GM12878 (cell line): ENCODE measurements at regions not wholly inside any gene's neighbourhood (a gene's known extent, or its start where the extent isn't known, plus 50 kb on each side); places are given as distances from the start of the nearest gene placed in this dataset.

ENCODE experiments used
- ATAC-seq: fragments of 200-7000 bp; cut with Tn5 transposase; 3 replicates; pipeline ENCODE4 v1.9.1; 2020; ENCODE audit warnings: mild to moderate bottlenecking, moderate library complexity
- BruUV-seq: library from RNA; stranded (reverse); fragments of 400-500 nt; replicated peaks from 2 replicates; lab custom pipeline; 2021; lab: Mats Ljungman, UMichigan
- CTCF ChIA-PET: fragments of 300-600 bp; sonication (Branson Sonifier 250); formaldehyde crosslinking; extraction: SDS; loops from one replicate; lab custom pipeline; 2021; ENCODE audit warnings: inconsistent platforms; lab: Yijun Ruan, JAX
- POLR2A ChIA-PET: fragments of 350-600 bp; formaldehyde crosslinking; extraction: SDS; loops from one replicate; lab custom pipeline; 2021; ENCODE audit warnings: inconsistent platforms; lab: Charles Lee
- RAD21 ChIA-PET: fragments of 300-600 bp; sonication (Branson Sonifier 250); formaldehyde crosslinking; loops from one replicate; lab custom pipeline; 2023; ENCODE audit warnings: antibody characterized with exemption; ENCODE audit not compliant: unreplicated experiment; lab: Charles Lee
- SMC1A ChIA-PET: fragments of 300-600 bp; sonication (Branson Sonifier 250); formaldehyde crosslinking; loops from one replicate; lab custom pipeline; 2023; ENCODE audit not compliant: unreplicated experiment, uncharacterized antibody; lab: Charles Lee
- DNase-seq: peaks from one replicate; pipeline ENCODE4 v3.0.0-alpha.2; 2011; ENCODE audit warnings: low read depth, low spot score
- FAIRE-seq: peaks from 3 replicates; lab custom pipeline; 2011; peaks lifted over from hg19 to GRCh38; lab: Jason Lieb, UNC
- H2AFZ ChIP-seq: 2 replicates; pipeline ENCODE4 v1.6.0; 2011; ENCODE audit warnings: low read depth, low read length, control low read depth; ENCODE audit not compliant: control insufficient read depth
- H3K27ac ChIP-seq: 2 replicates; pipeline ENCODE4 v1.5.1; 2011; ENCODE audit warnings: control low read depth; ENCODE audit not compliant: control insufficient read depth, insufficient read depth
- H3K27me3 ChIP-seq, 2 experiments: replicated peaks in 1 of 2; 2 replicates each; pipeline versions ENCODE4 v1.6.0 to v1.6.1; 2011; ENCODE audit warnings: low read length in 1 of 2; ENCODE audit not compliant: control insufficient read depth in 2 of 2, insufficient read depth in 2 of 2
- H3K36me3 ChIP-seq, 2 experiments: 2 replicates each; pipeline ENCODE4 v1.5.1; 2011; ENCODE audit warnings: low read length in 1 of 2; ENCODE audit not compliant: control insufficient read depth in 2 of 2, insufficient read depth in 2 of 2
- H3K4me1 ChIP-seq: 2 replicates; pipeline ENCODE4 v1.6.1; 2011; ENCODE audit warnings: mild to moderate bottlenecking, low read length, moderate library complexity, mixed read lengths; ENCODE audit not compliant: control insufficient read depth, insufficient read depth
- H3K4me2 ChIP-seq: 2 replicates; pipeline ENCODE4 v1.6.0; 2011; ENCODE audit warnings: control low read depth; ENCODE audit not compliant: control insufficient read depth, insufficient read depth
- H3K4me3 ChIP-seq: fragments of 200-600 bp; sonication (generic); 2 replicates; pipeline ENCODE4 v1.5.1; 2016
- H3K79me2 ChIP-seq: 2 replicates; pipeline ENCODE4 v1.6.0; 2011; ENCODE audit warnings: low read length; ENCODE audit not compliant: control insufficient read depth, insufficient read depth
- H3K9ac ChIP-seq: 2 replicates; pipeline ENCODE4 v1.8.0; 2011; ENCODE audit warnings: low read length, control low read depth, mixed read lengths; ENCODE audit not compliant: control insufficient read depth, insufficient read depth
- H3K9me3 ChIP-seq: replicated peaks from 3 replicates; pipeline ENCODE4 v1.5.1; 2011; ENCODE audit warnings: mild to moderate bottlenecking, low read length; ENCODE audit not compliant: control insufficient read depth, insufficient read depth
- H4K20me1 ChIP-seq: 2 replicates; pipeline ENCODE4 v1.6.0; 2011; ENCODE audit not compliant: control insufficient read depth, insufficient read depth
- EED ChIP-seq: sonication (generic); IDR thresholded peaks from 2 replicates; pipeline ENCODE4 v1.6.1; 2016; ENCODE audit warnings: antibody characterized with exemption, low read depth
- ELK1 ChIP-seq: IDR thresholded peaks from 2 replicates; pipeline ENCODE4 v1.6.1; 2012; ENCODE audit warnings: low read depth, low read length, improper control_type of control experiment
- GABPA ChIP-seq: IDR thresholded peaks from 2 replicates; pipeline ENCODE4 v1.6.1; 2014; ENCODE audit warnings: antibody characterized with exemption, low read depth, mild to moderate bottlenecking, inconsistent platforms
- HDGF ChIP-seq: fragments of 450-650 bp; IDR thresholded peaks from 2 replicates; pipeline ENCODE4 v1.6.1; 2016; ENCODE audit warnings: antibody characterized with exemption
- KAT2A ChIP-seq: conservative IDR thresholded peaks from 2 replicates; pipeline ENCODE4 v1.6.1; 2011; ENCODE audit warnings: low read depth, low read length; ENCODE audit not compliant: control insufficient read depth
- NFIC ChIP-seq: IDR thresholded peaks from 2 replicates; pipeline ENCODE4 v1.6.1; 2012; ENCODE audit warnings: low read depth, mild to moderate bottlenecking, inconsistent platforms, low read length, moderate library complexity
- PAX5 ChIP-seq: IDR thresholded peaks from 2 replicates; pipeline ENCODE4 v1.6.1; 2011; ENCODE audit warnings: low read depth, low read length, borderline replicate concordance
- PRDM15 ChIP-seq: fragments of 450-650 bp; formaldehyde crosslinking; IDR thresholded peaks from 2 replicates; pipeline ENCODE4 v1.4.0; 2020; ENCODE audit warnings: mild to moderate bottlenecking, moderate library complexity
- RBBP5 ChIP-seq: fragments of 200-600 bp; sonication (generic); conservative IDR thresholded peaks from 2 replicates; pipeline ENCODE4 v1.6.1; 2016
- RCOR1 ChIP-seq: conservative IDR thresholded peaks from 2 replicates; pipeline ENCODE4 v1.6.1; 2012; ENCODE audit warnings: low read depth, low read length, improper control_type of control experiment
- SIX5 ChIP-seq: IDR thresholded peaks from 2 replicates; pipeline ENCODE4 v1.6.1; 2011; ENCODE audit warnings: mild to moderate bottlenecking, low read depth, low read length, moderate library complexity; ENCODE audit not compliant: severe bottlenecking
- SMAD5 ChIP-seq: IDR thresholded peaks from 2 replicates; pipeline ENCODE4 v1.6.1; 2016; ENCODE audit warnings: antibody characterized with exemption, low read depth
- TAF1 ChIP-seq: IDR thresholded peaks from 2 replicates; pipeline ENCODE4 v1.6.1; 2011; ENCODE audit warnings: mild to moderate bottlenecking, low read depth, low read length, borderline replicate concordance
- ZBTB4 ChIP-seq: fragments of 450-650 bp; formaldehyde crosslinking; IDR thresholded peaks from 2 replicates; pipeline ENCODE4 v1.4.0; 2022; ENCODE audit warnings: mild to moderate bottlenecking, moderate library complexity
- ZNF207 ChIP-seq: fragments of 450-650 bp; IDR thresholded peaks from 2 replicates; pipeline ENCODE4 v1.6.1; 2014; ENCODE audit warnings: antibody characterized with exemption, mild to moderate bottlenecking, borderline replicate concordance
- ZNF622 ChIP-seq: fragments of 450-650 bp; IDR thresholded peaks from 2 replicates; pipeline ENCODE4 v1.6.1; 2017; ENCODE audit warnings: mild to moderate bottlenecking, inconsistent platforms
- WGBS: methylation state at CpG from one replicate; pipeline ENCODE4 v1.1.6; 2016; ENCODE audit warnings: low lambda C conversion rate; ENCODE audit not compliant: insufficient replicate concordance, insufficient coverage; ENCODE audit errors: missing lambda C conversion rate; 5-methylcytosine and 5-hydroxymethylcytosine counted together
- in situ Hi-C: fragments of 300-500 bp; cut with MboI; formaldehyde crosslinking; loops from 9 replicates; pipeline ENCODE4 v1.14.3; 2018; ENCODE audit warnings: mixed read lengths
- intact Hi-C: fragments of 100-400 bp; cut with micrococcal nuclease; formaldehyde crosslinking; loops from one replicate; pipeline ENCODE4 v1.14.2; 2022; ENCODE audit not compliant: unreplicated experiment

- TF ChIP-seq ELK1, result no peak
- no peak for TF ChIP-seq EED
- TF ChIP-seq KAT2A, result no peak
- no peak for TF ChIP-seq GABPA
- no peak for TF ChIP-seq RCOR1
- no peak for TF ChIP-seq PRDM15 (CRISPR knock-in tag)
- TF ChIP-seq RBBP5, result no peak
- no peak for TF ChIP-seq SIX5
- TF ChIP-seq HDGF, result no peak
- TF ChIP-seq TAF1, result no peak
- TF ChIP-seq ZNF622, result no peak
- TF ChIP-seq ZBTB4 (CRISPR knock-in tag), result no peak
- no peak for TF ChIP-seq NFIC
- no peak for TF ChIP-seq ZNF207
- no peak for TF ChIP-seq SMAD5
- TF ChIP-seq PAX5, result no peak
- H4K20me1 ChIP-seq, result no peaks in the 10 kb centered on the region
- no peaks in the 10 kb centered on the region for H3K36me3 ChIP-seq
- RAD21 ChIA-PET, result no interaction called here
- CTCF ChIA-PET, result interaction anchor here (0.6 kb wide), 1 partner anchor 662 kb away, joined by 3 read pairs; no protein-coding TSS in a partner anchor
- ATAC-seq (no peak), FAIRE-seq (no peak), DNase-seq (no peak)
- no peak overlapping the region for H2AFZ ChIP-seq
- no peak overlapping the region for H3K4me3 ChIP-seq
- no peak overlapping the region for H3K4me2 ChIP-seq
- intact Hi-C loops, result no loop called here
- POLR2A ChIA-PET, result no interaction called here
- peaks cover 9% of the 10 kb centered on the region for H3K4me1 ChIP-seq
- H3K9me3 ChIP-seq, result no peaks in the 10 kb centered on the region
- H3K79me2 ChIP-seq, result no peaks in the 10 kb centered on the region
- H3K27me3 ChIP-seq, result no peaks in the 10 kb centered on the region
- WGBS, result 77% methylated on average over 7 of the region's 7 CpGs
- H3K27ac ChIP-seq, result no peak overlapping the region
- SMC1A ChIA-PET, result no interaction called here
- BruUV-seq, result no TSS peak
- H3K9ac ChIP-seq, result no peak overlapping the region
- in situ Hi-C loops, result no loop called here
Measured at GRCh38 chr3:127478922-127479321, 111.6 kb downstream of the TPRA1 start.
